Choroid plexus epithelial cell (primary cell): ENCODE measurements at regions not wholly inside any gene's neighbourhood (a gene's known extent, or its start where the extent isn't known, plus 50 kb on each side); places are given as distances from the start of the nearest gene placed in this dataset.

ENCODE experiments used
- DNase-seq: peaks from one replicate; pipeline ENCODE4 v3.0.0-alpha.2; 2010; ENCODE audit warnings: low read depth
- H3K4me3 ChIP-seq: 2 replicates; pipeline ENCODE4 v1.5.1; 2011; ENCODE audit warnings: low read depth, mild to moderate bottlenecking, control low read depth, low read length, moderate library complexity
- TF ChIP-seq, protein P1 (sequence below): conservative IDR thresholded peaks from 2 replicates; pipeline ENCODE4 v1.5.1; 2011; ENCODE audit warnings: low read depth, mild to moderate bottlenecking, control low read depth, inconsistent platforms, low read length, moderate library complexity

GRCh38 chr1:116218922-116219321, 107.7 kb downstream of the MAB21L3 start:
- DNase-seq, result no peak
- no peak overlapping the region for H3K4me3 ChIP-seq
- TF ChIP-seq, protein P1, sequence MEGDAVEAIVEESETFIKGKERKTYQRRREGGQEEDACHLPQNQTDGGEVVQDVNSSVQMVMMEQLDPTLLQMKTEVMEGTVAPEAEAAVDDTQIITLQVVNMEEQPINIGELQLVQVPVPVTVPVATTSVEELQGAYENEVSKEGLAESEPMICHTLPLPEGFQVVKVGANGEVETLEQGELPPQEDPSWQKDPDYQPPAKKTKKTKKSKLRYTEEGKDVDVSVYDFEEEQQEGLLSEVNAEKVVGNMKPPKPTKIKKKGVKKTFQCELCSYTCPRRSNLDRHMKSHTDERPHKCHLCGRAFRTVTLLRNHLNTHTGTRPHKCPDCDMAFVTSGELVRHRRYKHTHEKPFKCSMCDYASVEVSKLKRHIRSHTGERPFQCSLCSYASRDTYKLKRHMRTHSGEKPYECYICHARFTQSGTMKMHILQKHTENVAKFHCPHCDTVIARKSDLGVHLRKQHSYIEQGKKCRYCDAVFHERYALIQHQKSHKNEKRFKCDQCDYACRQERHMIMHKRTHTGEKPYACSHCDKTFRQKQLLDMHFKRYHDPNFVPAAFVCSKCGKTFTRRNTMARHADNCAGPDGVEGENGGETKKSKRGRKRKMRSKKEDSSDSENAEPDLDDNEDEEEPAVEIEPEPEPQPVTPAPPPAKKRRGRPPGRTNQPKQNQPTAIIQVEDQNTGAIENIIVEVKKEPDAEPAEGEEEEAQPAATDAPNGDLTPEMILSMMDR, result no peak

- no peak overlapping the region for H3K4me3 ChIP-seq
- no peak for DNase-seq
- TF ChIP-seq, protein P1, result no peak
These were observed 108.6 kb downstream of the MAB21L3 start for GRCh38 chr1:116219651-116220434.

GRCh38 chr1:116224111-116224510, 112.9 kb downstream of the MAB21L3 start:
- TF ChIP-seq, protein P1, result no peak
- DNase-seq, result no peak
- H3K4me3 ChIP-seq, result no peak overlapping the region

DNA sequence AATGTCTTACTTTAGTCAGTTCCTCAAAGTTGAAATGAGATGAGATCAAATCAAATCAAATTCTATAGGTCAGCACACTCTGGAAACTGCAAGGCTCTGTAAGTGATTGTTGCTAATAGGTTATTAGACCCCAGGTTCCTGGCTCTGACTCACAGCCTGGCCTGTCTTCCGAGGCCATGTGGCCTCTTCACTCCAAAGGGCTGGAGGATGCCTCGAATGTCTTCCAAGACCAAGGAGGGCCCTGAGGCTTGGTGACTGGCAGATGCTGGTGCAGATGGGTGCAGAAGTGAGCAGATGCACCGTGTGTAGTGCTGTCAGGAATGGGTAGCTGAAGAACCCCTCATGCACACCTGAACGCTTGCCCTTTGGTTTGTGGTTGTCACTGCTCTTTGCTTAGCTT, 113.4 kb downstream of the MAB21L3 start:
- no peak for DNase-seq
- TF ChIP-seq, protein P1, result no peak
- H3K4me3 ChIP-seq, result no peak overlapping the region

DNA sequence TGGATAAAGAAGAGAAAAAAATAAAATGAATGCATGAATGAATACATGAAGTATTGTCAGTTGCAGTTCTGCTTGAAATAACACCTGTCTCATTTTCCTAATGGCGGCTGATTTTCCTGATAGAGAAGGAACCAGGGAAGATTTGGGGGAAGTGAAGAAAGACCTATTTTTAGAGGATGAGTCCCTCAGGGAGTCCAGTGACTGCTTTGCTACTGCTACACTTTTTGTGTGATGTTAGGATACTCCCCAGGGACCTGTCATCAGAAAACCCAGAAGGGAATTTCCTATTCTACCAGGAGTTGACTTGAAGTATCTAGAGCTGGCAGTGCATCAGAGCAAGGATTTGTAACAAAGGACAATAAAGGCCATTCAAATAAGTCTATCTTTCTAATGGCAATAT, 114.8 kb downstream of the MAB21L3 start:
- DNase-seq, result no peak
- H3K4me3 ChIP-seq, result no peak overlapping the region
- TF ChIP-seq, protein P1, result no peak

DNA sequence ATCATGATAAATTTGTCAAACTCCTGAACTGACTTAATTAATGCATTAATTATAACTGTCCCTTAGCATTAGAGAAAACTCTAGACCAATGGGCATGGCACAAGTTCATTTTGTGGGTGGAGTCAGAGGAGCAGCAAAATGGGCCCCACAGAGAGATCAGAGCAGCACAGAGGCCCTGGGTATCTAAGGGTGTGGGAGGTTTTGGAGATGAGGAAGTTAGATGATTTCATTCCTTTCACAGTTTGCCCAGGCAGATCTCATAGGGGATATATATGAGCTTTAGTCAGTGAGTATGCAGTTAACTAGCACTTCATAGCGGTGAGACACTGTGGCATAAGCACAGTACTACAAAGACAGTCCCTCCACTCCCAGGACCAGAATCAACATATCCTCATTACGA, 117.3 kb downstream of the MAB21L3 start:
- TF ChIP-seq, protein P1, result no peak
- H3K4me3 ChIP-seq, result no peak overlapping the region
- no peak for DNase-seq

DNA sequence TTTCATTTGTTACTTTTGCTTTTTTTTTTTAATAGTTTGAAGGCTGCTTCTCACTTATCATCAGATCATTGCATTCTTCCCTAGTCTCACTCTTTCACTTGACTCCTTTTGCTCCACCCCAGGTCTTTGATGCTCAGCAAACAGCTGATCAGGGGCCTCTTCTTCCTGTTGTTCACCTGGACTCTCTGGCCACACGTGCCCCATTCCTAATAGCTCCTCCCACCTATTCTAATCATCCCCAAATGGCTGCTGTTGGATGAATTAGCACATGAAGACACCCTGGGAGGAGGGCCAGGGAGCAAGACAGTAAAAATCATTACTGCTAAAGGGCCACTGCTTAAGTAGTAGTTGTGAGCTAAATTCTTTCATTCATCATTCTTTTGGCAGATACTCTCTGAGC, 119.5 kb downstream of the MAB21L3 start:
- TF ChIP-seq, protein P1, result no peak
- no peak for DNase-seq

More for the DNA sequence above, 119.5 kb downstream of the MAB21L3 start:
- no peak overlapping the region for H3K4me3 ChIP-seq
